ENCODE measurements at regions not wholly inside any gene's neighbourhood (a gene's known extent, or its start where the extent isn't known, plus 50 kb on each side); places are given as distances from the start of the nearest gene placed in this dataset.

GRCh38 chr13:34591129-34591528 lies 350.9 kb upstream of the NBEA start:
- DNase-seq: no peak

DNA sequence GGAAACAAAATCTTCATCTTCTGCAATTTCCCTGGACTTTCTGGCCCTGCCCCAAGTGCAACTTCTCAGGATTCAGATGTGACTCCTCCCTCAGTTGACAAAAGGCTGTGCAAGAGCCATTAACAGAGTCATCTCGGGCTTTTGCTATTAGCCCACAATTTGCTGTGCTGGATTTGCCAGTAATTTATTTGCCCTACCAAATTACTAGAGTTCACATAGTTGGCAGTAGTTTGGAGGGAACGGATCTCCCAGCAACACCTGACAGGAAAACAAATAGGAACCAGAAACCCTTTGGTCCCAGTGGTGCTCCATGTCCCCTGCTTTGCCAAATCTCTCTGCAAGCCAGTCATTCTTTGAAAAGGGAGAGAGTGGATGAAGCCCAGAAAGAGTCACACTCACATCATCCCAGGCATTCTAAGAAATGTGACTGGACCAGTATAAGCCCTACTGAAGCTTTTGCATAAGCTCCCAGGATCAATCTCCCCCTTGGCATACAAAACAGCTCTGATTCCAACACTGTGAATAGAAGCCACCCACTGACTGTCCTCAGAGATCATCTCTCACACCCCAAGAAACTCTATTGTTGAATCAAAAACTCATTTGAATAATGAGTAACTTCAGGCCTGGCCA lies 350.1 kb upstream of the NBEA start:
- no peak for DNase-seq

- no peak for DNase-seq
These were observed 348.4 kb upstream of the NBEA start for GRCh38 chr13:34593658-34594057.

DNA sequence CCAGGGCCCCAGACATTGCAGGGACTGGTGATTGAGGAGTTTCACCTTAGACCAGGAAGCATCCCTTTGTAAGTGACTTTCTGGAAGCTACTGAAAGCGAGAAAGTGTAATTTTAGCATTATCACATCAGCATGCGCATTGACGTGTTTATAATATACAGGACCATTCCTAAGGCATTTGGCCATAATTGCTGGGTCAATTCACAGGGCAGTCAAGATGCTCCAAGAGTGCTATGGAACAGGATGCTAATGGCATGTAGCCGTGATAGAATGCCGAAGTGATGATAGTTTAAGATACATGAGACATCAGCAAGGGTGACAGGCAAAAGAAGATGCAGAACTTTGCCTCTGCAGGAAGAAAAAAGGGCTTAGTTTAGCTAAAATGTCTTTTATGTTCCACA lies 347.6 kb upstream of the NBEA start:
- no peak for DNase-seq

GRCh38 chr13:34608331-34608730 lies 333.7 kb upstream of the NBEA start:
- DNase-seq: no peak

- DNase-seq: no peak
These were observed 330.4 kb upstream of the NBEA start for GRCh38 chr13:34611671-34612070.

- no peak for DNase-seq
These were observed 324.5 kb upstream of the NBEA start for GRCh38 chr13:34617473-34618083.

DNA sequence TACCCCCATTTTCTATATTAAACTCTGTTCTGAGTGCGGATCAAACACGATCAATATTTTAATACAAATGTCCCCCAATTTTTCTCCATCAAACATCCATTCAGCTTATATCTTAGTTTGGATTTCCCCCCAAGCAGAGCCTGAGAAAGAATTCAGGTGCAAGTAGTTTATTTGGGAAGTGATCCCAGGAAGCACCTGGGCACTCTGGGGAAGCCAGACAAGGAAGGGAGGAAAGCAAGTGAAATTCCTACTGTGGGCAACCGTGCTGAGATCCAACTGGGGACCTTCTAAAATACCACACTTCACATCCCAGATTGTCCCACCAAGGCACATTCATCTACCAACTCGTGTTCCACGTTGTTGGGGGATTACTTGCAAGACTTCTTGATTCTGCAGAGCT lies 323.4 kb upstream of the NBEA start:
- DNase-seq: no peak

DNA sequence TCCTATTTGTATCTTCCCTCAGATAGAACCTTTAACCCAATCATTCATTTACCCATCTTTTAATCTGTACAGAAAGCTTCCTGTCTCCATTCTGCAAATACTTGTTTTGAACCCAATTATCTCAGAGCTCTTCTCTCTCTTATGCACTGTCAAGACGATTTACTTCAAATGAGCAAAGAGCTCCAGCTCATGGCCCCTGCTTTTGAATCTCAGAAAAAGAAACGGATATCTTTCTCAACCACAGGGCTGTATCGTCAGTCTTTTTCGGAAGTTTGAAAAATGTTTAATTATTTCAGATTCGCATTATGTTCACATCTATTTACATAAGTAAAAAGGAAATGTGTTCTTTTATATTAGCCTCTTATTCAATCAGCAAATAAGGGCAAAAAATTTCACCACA lies 322.7 kb upstream of the NBEA start:
- DNase-seq: no peak

- DNase-seq: no peak
These were observed 321.8 kb upstream of the NBEA start for GRCh38 chr13:34620074-34620850.

DNA sequence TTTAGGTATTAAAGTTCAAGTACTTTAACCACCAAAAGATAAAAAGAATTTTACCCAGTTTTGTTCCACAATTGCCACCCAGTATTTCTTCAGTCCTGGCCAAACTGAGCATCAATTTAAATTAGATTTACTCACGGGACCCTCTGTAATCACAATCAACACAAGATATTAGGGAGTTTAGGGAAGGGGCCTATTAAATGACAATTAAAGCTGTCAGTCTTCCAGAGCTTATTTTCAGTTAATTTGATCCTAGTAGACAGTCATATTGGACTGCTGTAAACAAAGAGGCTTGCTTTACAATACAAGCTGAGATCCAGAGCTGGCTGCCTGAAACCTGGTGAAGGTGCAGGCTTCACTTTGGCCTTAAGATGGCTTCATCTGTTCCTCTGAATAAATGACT lies 321.2 kb upstream of the NBEA start:
- DNase-seq: no peak

DNA sequence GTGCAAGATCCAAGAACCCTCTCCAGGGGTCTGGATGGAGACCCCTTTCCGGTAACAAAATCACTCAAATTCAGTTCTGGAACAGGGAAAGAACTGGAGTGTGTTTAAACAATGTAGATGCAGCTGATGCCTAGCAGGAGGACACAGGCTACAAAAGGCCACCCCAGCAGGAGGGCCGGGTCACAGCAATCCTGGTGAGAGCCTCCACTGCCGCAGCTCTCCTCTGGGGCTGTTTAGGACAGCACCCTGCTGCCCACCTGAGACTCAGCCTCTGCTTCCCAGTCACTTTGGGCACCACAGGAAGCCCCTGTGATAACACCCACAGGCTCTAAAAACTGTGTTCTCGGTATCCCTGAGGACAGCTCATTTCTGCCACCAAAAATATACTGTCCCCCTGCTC lies 318.7 kb upstream of the NBEA start:
- DNase-seq: no peak

- no peak for DNase-seq
These were observed 314.4 kb upstream of the NBEA start for GRCh38 chr13:34627509-34628208.

DNA sequence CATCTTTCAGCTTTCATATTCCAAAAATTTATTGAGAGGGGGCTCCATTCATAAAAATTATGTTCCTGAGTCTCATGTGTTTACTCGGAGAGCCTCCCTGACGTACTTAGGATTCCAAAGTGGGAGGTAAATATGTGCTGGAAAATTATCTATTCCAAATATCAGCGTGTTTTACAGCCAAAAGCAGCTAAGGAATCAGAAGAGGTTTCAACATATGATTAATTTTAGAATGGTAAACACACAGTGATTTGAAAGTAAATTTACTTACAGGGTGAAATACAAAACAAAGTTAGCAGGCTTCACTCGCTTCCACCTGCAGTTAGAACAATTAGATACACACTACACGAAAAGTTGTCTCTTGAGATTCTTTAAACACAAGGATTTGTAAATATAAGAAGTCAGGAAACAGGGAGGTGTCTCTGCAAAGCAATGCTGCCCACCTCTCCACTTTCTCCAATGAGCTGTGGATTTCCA lies 313.8 kb upstream of the NBEA start:
- DNase-seq: no peak

GRCh38 chr13:34634448-34634847 lies 307.6 kb upstream of the NBEA start:
- DNase-seq: no peak

DNA sequence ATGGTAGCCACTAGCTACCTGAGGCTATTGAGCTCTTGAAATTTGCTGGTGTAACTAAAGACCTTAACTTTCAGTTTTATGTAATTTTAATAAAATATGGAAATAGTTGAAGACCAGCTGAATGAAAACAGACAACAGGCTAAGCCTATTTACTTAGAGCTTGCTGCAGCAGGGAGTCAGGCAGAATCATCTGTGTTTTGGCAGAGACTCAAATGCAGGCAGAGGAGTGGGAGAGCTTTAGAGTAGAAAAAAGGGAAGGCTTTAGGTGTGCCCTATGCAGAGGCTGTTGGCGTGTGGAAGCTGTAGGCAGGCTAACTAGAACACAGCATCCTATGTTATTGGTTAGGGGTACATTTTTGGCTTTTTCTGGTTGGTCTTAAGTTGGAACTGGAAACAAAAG lies 304.9 kb upstream of the NBEA start:
- DNase-seq: no peak

- DNase-seq: no peak
These were observed 304.4 kb upstream of the NBEA start for GRCh38 chr13:34637636-34638035.

DNA sequence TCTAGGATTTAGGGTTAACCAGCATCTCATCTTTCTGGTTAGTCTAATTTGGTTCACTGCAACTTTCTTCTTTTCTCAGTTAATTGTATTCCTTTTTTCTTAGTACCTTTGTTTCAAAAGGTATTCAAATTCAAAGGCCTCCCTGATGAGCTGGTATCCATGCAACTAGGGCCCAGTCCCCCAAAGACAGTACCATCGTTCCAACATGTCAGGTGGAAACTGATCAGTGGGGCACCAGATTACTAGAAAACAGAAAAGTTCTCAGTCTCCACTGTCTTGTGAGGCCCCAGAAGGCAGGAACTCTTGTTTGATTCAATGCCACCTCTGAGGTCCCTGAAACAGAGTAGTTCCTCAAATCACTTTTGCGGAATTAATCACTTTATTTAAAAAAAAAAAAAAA lies 303.2 kb upstream of the NBEA start:
- DNase-seq: no peak

GRCh38 chr13:34640179-34640992 lies 301.7 kb upstream of the NBEA start:
- DNase-seq: no peak

DNA sequence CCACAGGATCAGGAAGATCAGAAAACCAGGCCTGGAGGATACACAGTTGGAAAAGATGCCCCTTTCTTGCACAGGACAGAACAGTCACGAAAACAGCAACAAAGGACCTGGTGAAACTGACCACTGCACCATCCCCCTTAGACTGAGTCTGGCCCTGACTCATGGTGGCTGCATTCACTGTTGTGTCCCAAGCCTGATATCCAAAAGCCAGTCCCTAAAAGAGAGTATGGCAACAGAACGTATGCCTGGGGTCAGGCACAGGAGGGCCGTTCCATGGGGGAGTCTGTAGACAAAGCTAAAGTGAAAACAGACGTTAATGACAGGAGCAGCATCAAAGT lies 301.1 kb upstream of the NBEA start:
- DNase-seq: no peak

GRCh38 chr13:34647379-34648150 lies 294.5 kb upstream of the NBEA start:
- peak; percentile 43 for DNase-seq

- DNase-seq: no peak
These were observed 287.9 kb upstream of the NBEA start for GRCh38 chr13:34654203-34654602.
